ENCODE measurements at regions not wholly inside any gene's neighbourhood (a gene's known extent, or its start where the extent isn't known, plus 50 kb on each side); places are given as distances from the start of the nearest gene placed in this dataset.

DNA sequence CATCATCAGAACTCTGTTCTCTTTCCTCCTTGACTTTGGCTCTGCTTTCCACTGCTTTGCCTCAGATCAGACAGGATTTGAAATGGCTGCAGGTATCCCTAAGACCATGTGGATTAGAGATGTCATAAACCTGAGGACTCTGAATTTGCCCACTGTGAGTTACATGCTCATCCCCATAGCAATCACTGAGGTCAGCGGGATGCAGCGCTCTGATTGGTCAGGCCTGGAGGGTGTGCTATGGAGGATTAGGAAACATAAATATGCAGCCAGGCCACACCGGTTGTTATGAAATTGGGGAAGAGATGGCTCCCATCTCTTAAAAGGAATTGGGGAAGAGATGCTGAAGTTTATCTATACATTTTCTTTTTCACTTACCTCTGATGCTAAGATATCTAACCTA is 73.7 kb upstream of the DNAJC10 start:
- H3K9me3 ChIP-seq (ENCODE audit: control insufficient read depth, insufficient read depth, low read length) = no peaks in the 10 kb centered on the region
- POLR2A ChIA-PET = no interaction called here
- H3K27ac ChIP-seq (ENCODE audit: low read depth, low read length) = no peak overlapping the region
- H3K27me3 ChIP-seq (ENCODE audit: control insufficient read depth, insufficient read depth, low read length) = no peaks in the 10 kb centered on the region
- CTCF ChIA-PET = no interaction called here
- DNase-seq (ENCODE audit: low read depth, low spot score) = no peak
- TF ChIP-seq, protein P1, sequence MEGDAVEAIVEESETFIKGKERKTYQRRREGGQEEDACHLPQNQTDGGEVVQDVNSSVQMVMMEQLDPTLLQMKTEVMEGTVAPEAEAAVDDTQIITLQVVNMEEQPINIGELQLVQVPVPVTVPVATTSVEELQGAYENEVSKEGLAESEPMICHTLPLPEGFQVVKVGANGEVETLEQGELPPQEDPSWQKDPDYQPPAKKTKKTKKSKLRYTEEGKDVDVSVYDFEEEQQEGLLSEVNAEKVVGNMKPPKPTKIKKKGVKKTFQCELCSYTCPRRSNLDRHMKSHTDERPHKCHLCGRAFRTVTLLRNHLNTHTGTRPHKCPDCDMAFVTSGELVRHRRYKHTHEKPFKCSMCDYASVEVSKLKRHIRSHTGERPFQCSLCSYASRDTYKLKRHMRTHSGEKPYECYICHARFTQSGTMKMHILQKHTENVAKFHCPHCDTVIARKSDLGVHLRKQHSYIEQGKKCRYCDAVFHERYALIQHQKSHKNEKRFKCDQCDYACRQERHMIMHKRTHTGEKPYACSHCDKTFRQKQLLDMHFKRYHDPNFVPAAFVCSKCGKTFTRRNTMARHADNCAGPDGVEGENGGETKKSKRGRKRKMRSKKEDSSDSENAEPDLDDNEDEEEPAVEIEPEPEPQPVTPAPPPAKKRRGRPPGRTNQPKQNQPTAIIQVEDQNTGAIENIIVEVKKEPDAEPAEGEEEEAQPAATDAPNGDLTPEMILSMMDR (IDR thresholded peaks at IDR 0.05; ENCODE audit: low read depth, low read length) = no peak
- no peak overlapping the region for H3K4me3 ChIP-seq (ENCODE audit: low read depth, low read length)

DNA sequence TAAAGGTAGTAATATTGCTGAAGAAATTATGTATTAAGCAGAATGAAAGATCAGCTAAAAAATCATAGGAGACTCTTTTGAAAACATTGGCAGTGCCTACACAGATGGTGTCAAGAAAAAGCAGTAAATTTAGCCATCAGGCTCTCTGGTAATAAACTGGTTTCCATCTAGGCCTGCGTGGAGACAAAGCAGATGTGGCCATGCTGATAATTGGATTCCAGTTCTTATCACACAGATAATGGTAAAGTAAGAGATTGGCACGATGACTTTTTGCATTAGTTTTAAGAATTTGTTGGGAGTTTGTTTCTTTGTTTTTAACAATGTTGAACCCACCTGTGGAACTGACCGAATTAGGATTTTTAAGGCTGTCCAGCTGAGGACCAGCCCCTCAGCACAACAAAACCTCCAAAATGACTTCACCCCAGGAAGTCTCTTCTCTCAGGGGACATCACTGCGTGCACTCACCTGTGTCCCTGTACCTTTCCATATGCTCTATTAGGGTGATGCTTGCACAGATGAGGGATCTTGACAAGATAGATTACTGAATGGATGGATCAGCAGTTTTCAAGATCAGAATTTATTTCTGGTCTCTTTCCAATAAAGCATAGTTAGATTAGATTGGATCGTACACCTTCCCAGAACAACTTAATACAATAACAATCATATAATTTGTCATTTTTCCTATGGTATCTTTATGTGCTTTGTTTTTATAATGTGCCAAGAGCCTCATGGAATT is 69.1 kb upstream of the DNAJC10 start:
- Histone ChIP-seq H3K9me3 (ENCODE audit: control insufficient read depth, insufficient read depth, low read length) (no peaks in the 10 kb centered on the region), H3K4me3 (ENCODE audit: low read depth, low read length) (no peak overlapping the region), H3K27me3 (ENCODE audit: control insufficient read depth, insufficient read depth, low read length) (no peaks in the 10 kb centered on the region), H3K27ac (ENCODE audit: low read depth, low read length) (no peak overlapping the region)
- no peak for DNase-seq (ENCODE audit: low read depth, low spot score)
- POLR2A ChIA-PET = no interaction called here
- CTCF ChIA-PET = interaction anchor here (0.6 to 4.2 kb wide), 2 partner anchors 245 to 460 kb away, joined by 3 to 116 read pairs; no protein-coding TSS in a partner anchor
- TF ChIP-seq, protein P1 (IDR thresholded peaks at IDR 0.05; ENCODE audit: low read depth, low read length) = no peak

GRCh38 chr2:182647499-182647787 is 68.6 kb upstream of the DNAJC10 start:
- H3K27ac ChIP-seq (ENCODE audit: low read depth, low read length) = no peak overlapping the region
- no peak overlapping the region for H3K4me3 ChIP-seq (ENCODE audit: low read depth, low read length)
- no peak for DNase-seq (ENCODE audit: low read depth, low spot score)
- ChIA-PET POLR2A (no interaction called here), CTCF (interaction anchor here (4.2 kb wide), 1 partner anchor 461 kb away, joined by 116 read pairs; no protein-coding TSS in a partner anchor)
- H3K9me3 ChIP-seq (ENCODE audit: control insufficient read depth, insufficient read depth, low read length) = no peaks in the 10 kb centered on the region
- H3K27me3 ChIP-seq (ENCODE audit: control insufficient read depth, insufficient read depth, low read length) = no peaks in the 10 kb centered on the region
- TF ChIP-seq, protein P1 (IDR thresholded peaks at IDR 0.05; ENCODE audit: low read depth, low read length) = no peak

- TF ChIP-seq, protein P1 (IDR thresholded peaks at IDR 0.05; ENCODE audit: low read depth, low read length) = peak; percentile 69
- Histone ChIP-seq H3K9me3 (ENCODE audit: control insufficient read depth, insufficient read depth, low read length) (no peaks in the 10 kb centered on the region), H3K27ac (ENCODE audit: low read depth, low read length) (no peak overlapping the region), H3K27me3 (ENCODE audit: control insufficient read depth, insufficient read depth, low read length) (no peaks in the 10 kb centered on the region), H3K4me3 (ENCODE audit: low read depth, low read length) (no peak overlapping the region)
- ChIA-PET POLR2A (no interaction called here), CTCF (interaction anchor here (0.5 to 4.2 kb wide), 35 partner anchors 12 to 1143 kb away, joined by 3 to 116 read pairs (median 4); no protein-coding TSS in a partner anchor)
- DNase-seq (ENCODE audit: low read depth, low spot score) = no peak
Measured at GRCh38 chr2:182649316-182649715, 66.7 kb upstream of the DNAJC10 start.

DNA sequence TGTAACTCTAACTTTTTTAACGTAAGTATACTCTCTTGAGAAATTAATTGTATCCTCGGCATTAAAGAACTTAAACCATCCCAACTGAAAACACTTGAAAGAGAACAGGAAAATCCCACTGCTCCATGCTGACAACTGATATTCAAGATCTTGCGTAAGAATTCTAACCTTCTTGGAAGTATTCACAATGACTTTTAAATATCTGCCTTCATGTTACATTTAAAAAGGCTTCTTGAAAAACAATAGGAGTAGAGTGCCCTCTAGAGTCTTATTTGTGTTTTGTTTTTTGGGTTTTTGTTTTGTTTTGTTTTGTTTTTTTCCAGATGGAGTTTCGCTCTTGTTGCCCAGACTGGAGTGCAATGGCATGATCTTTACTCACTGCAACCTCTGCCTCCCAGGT is 65.4 kb upstream of the DNAJC10 start:
- CTCF ChIA-PET = interaction anchor here (0.7 to 3.0 kb wide), 6 partner anchors 16 to 724 kb away, joined by 3 to 68 read pairs (median 4); no protein-coding TSS in a partner anchor
- TF ChIP-seq, protein P1 (IDR thresholded peaks at IDR 0.05; ENCODE audit: low read depth, low read length) = peak; percentile 48
- Histone ChIP-seq H3K4me3 (ENCODE audit: low read depth, low read length) (no peak overlapping the region), H3K9me3 (ENCODE audit: control insufficient read depth, insufficient read depth, low read length) (no peaks in the 10 kb centered on the region), H3K27ac (ENCODE audit: low read depth, low read length) (no peak overlapping the region), H3K27me3 (ENCODE audit: control insufficient read depth, insufficient read depth, low read length) (no peaks in the 10 kb centered on the region)
- POLR2A ChIA-PET = no interaction called here
- DNase-seq (ENCODE audit: low read depth, low spot score) = no peak

All from AG04450 (cell line).